ENCODE measurements at regions not wholly inside any gene's neighbourhood (a gene's known extent, or its start where the extent isn't known, plus 50 kb on each side); places are given as distances from the start of the nearest gene placed in this dataset.
A peak's percentile ranks its signal among the peaks of the same experiment; 100 is the strongest.
"Not testable (repeated sequence)": the region's sequence is repeated elsewhere in the genome, so short reads cannot be mapped to it uniquely, and the experiment has no call there.

GRCh38 chr2:200109421-200109820 lies 154.0 kb downstream of the MAIP1 start:
- DNase-seq (ENCODE audit: low read depth): no peak
- no peak for TF ChIP-seq CTCF (conservative IDR thresholded peaks at IDR 0.05; ENCODE audit: low read depth, low read length)
- no peak overlapping the region for H3K4me3 ChIP-seq (ENCODE audit: low read depth, low read length)

- H3K4me3 ChIP-seq (ENCODE audit: low read depth, low read length): no peak overlapping the region
- no peak for TF ChIP-seq CTCF (conservative IDR thresholded peaks at IDR 0.05; ENCODE audit: low read depth, low read length)
- no peak for DNase-seq (ENCODE audit: low read depth)
These were observed 155.0 kb downstream of the MAIP1 start for GRCh38 chr2:200110381-200110780.

- not testable (repeated sequence) for H3K4me3 ChIP-seq (ENCODE audit: low read depth, low read length); DNase-seq (ENCODE audit: low read depth)
These were observed 157.8 kb downstream of the MAIP1 start for GRCh38 chr2:200113016-200113799.

- DNase-seq (ENCODE audit: low read depth): no peak
- TF ChIP-seq CTCF (conservative IDR thresholded peaks at IDR 0.05; ENCODE audit: low read depth, low read length): no peak
- no peak overlapping the region for H3K4me3 ChIP-seq (ENCODE audit: low read depth, low read length)
These were observed 163.9 kb downstream of the MAIP1 start for GRCh38 chr2:200119236-200119635.

GRCh38 chr2:200121931-200122330 lies 166.5 kb downstream of the MAIP1 start:
- peak; percentile 33 for DNase-seq (ENCODE audit: low read depth)
- TF ChIP-seq CTCF (conservative IDR thresholded peaks at IDR 0.05; ENCODE audit: low read depth, low read length): no peak
- H3K4me3 ChIP-seq (ENCODE audit: low read depth, low read length): no peak overlapping the region

- DNase-seq (ENCODE audit: low read depth): no peak
- TF ChIP-seq CTCF (conservative IDR thresholded peaks at IDR 0.05; ENCODE audit: low read depth, low read length): no peak
- H3K4me3 ChIP-seq (ENCODE audit: low read depth, low read length): no peak overlapping the region
These were observed 167.3 kb downstream of the MAIP1 start for GRCh38 chr2:200122683-200123082.

- DNase-seq (ENCODE audit: low read depth); H3K4me3 ChIP-seq (ENCODE audit: low read depth, low read length): not testable (repeated sequence)
These were observed 169.4 kb downstream of the MAIP1 start for GRCh38 chr2:200124665-200125368.

Data from choroid plexus epithelial cell (primary cell).